GM12878 (cell line): ENCODE measurements at regions not wholly inside any gene's neighbourhood (a gene's known extent, or its start where the extent isn't known, plus 50 kb on each side); places are given as distances from the start of the nearest gene placed in this dataset.

ENCODE experiments used
- ATAC-seq: fragments of 200-7000 bp; cut with Tn5 transposase; 3 replicates; pipeline ENCODE4 v1.9.1; 2020; ENCODE audit warnings: mild to moderate bottlenecking, moderate library complexity
- BruUV-seq: library from RNA; stranded (reverse); fragments of 400-500 nt; replicated peaks from 2 replicates; lab custom pipeline; 2021; lab: Mats Ljungman, UMichigan
- CTCF ChIA-PET: fragments of 300-600 bp; sonication (Branson Sonifier 250); formaldehyde crosslinking; extraction: SDS; loops from one replicate; lab custom pipeline; 2021; ENCODE audit warnings: inconsistent platforms; lab: Yijun Ruan, JAX
- POLR2A ChIA-PET: fragments of 350-600 bp; formaldehyde crosslinking; extraction: SDS; loops from one replicate; lab custom pipeline; 2021; ENCODE audit warnings: inconsistent platforms; lab: Charles Lee
- RAD21 ChIA-PET: fragments of 300-600 bp; sonication (Branson Sonifier 250); formaldehyde crosslinking; loops from one replicate; lab custom pipeline; 2023; ENCODE audit warnings: antibody characterized with exemption; ENCODE audit not compliant: unreplicated experiment; lab: Charles Lee
- SMC1A ChIA-PET: fragments of 300-600 bp; sonication (Branson Sonifier 250); formaldehyde crosslinking; loops from one replicate; lab custom pipeline; 2023; ENCODE audit not compliant: unreplicated experiment, uncharacterized antibody; lab: Charles Lee
- DNase-seq: peaks from one replicate; pipeline ENCODE4 v3.0.0-alpha.2; 2011; ENCODE audit warnings: low read depth, low spot score
- FAIRE-seq: peaks from 3 replicates; lab custom pipeline; 2011; peaks lifted over from hg19 to GRCh38; lab: Jason Lieb, UNC
- H2AFZ ChIP-seq: 2 replicates; pipeline ENCODE4 v1.6.0; 2011; ENCODE audit warnings: low read depth, low read length, control low read depth; ENCODE audit not compliant: control insufficient read depth
- H3K27ac ChIP-seq: 2 replicates; pipeline ENCODE4 v1.5.1; 2011; ENCODE audit warnings: control low read depth; ENCODE audit not compliant: control insufficient read depth, insufficient read depth
- H3K27me3 ChIP-seq, 2 experiments: replicated peaks in 1 of 2; 2 replicates each; pipeline versions ENCODE4 v1.6.0 to v1.6.1; 2011; ENCODE audit warnings: low read length in 1 of 2; ENCODE audit not compliant: control insufficient read depth in 2 of 2, insufficient read depth in 2 of 2
- H3K36me3 ChIP-seq, 2 experiments: 2 replicates each; pipeline ENCODE4 v1.5.1; 2011; ENCODE audit warnings: low read length in 1 of 2; ENCODE audit not compliant: control insufficient read depth in 2 of 2, insufficient read depth in 2 of 2
- H3K4me1 ChIP-seq: 2 replicates; pipeline ENCODE4 v1.6.1; 2011; ENCODE audit warnings: mild to moderate bottlenecking, low read length, moderate library complexity, mixed read lengths; ENCODE audit not compliant: control insufficient read depth, insufficient read depth
- H3K4me2 ChIP-seq: 2 replicates; pipeline ENCODE4 v1.6.0; 2011; ENCODE audit warnings: control low read depth; ENCODE audit not compliant: control insufficient read depth, insufficient read depth
- H3K4me3 ChIP-seq: fragments of 200-600 bp; sonication (generic); 2 replicates; pipeline ENCODE4 v1.5.1; 2016
- H3K79me2 ChIP-seq: 2 replicates; pipeline ENCODE4 v1.6.0; 2011; ENCODE audit warnings: low read length; ENCODE audit not compliant: control insufficient read depth, insufficient read depth
- H3K9ac ChIP-seq: 2 replicates; pipeline ENCODE4 v1.8.0; 2011; ENCODE audit warnings: low read length, control low read depth, mixed read lengths; ENCODE audit not compliant: control insufficient read depth, insufficient read depth
- H3K9me3 ChIP-seq: replicated peaks from 3 replicates; pipeline ENCODE4 v1.5.1; 2011; ENCODE audit warnings: mild to moderate bottlenecking, low read length; ENCODE audit not compliant: control insufficient read depth, insufficient read depth
- H4K20me1 ChIP-seq: 2 replicates; pipeline ENCODE4 v1.6.0; 2011; ENCODE audit not compliant: control insufficient read depth, insufficient read depth
- BCL11A ChIP-seq: IDR thresholded peaks from 2 replicates; pipeline ENCODE4 v1.6.1; 2011; ENCODE audit warnings: low read depth, low read length
- CHD1 ChIP-seq: IDR thresholded peaks from 2 replicates; pipeline ENCODE4 v1.6.1; 2012; ENCODE audit warnings: low read depth, low read length, improper control_type of control experiment
- CHD2 ChIP-seq: IDR thresholded peaks from 2 replicates; pipeline ENCODE4 v1.6.1; 2011; ENCODE audit warnings: low read depth, low read length, improper control_type of control experiment, borderline replicate concordance
- E2F8 ChIP-seq: fragments of 450-650 bp; IDR thresholded peaks from 2 replicates; pipeline ENCODE4 v1.6.1; 2018; ENCODE audit warnings: mild to moderate bottlenecking, low read depth, moderate library complexity; ENCODE audit not compliant: partially characterized antibody
- FOXK2 ChIP-seq: fragments of 450-650 bp; IDR thresholded peaks from 2 replicates; pipeline ENCODE4 v1.6.1; 2017; ENCODE audit warnings: mild to moderate bottlenecking, moderate library complexity
- HDAC6 ChIP-seq: fragments of 200-600 bp; sonication (generic); IDR thresholded peaks from one replicate; pipeline ENCODE4 v1.8.0; 2017; ENCODE audit warnings: antibody characterized with exemption; ENCODE audit not compliant: unreplicated experiment
- IRF3 ChIP-seq: fragments of 450-650 bp; IDR thresholded peaks from 2 replicates; pipeline ENCODE4 v1.6.1; 2014; ENCODE audit warnings: mild to moderate bottlenecking
- IRF4 ChIP-seq: IDR thresholded peaks from 2 replicates; pipeline ENCODE4 v1.6.1; 2011; ENCODE audit warnings: low read depth, low read length
- MAX ChIP-seq: IDR thresholded peaks from 2 replicates; pipeline ENCODE4 v1.6.1; 2012; ENCODE audit warnings: low read depth, low read length, improper control_type of control experiment
- MYB ChIP-seq: fragments of 150-350 bp; IDR thresholded peaks from 2 replicates; pipeline ENCODE4 v1.6.1; 2014; ENCODE audit warnings: mild to moderate bottlenecking, low read depth, low read length, borderline replicate concordance
- MYC ChIP-seq: IDR thresholded peaks from 2 replicates; pipeline ENCODE4 v1.6.1; 2011; ENCODE audit warnings: mild to moderate bottlenecking, low read length, moderate library complexity, inconsistent platforms; ENCODE audit not compliant: insufficient read depth, insufficient replicate concordance, insufficient read length, severe bottlenecking
- NFIC ChIP-seq: IDR thresholded peaks from 2 replicates; pipeline ENCODE4 v1.6.1; 2012; ENCODE audit warnings: low read depth, mild to moderate bottlenecking, inconsistent platforms, low read length, moderate library complexity
- NRF1 ChIP-seq: conservative IDR thresholded peaks from 2 replicates; pipeline ENCODE4 v1.6.1; 2011; ENCODE audit warnings: mild to moderate bottlenecking, low read depth, low read length, improper control_type of control experiment
- PML ChIP-seq: IDR thresholded peaks from 2 replicates; pipeline ENCODE4 v1.6.1; 2012; ENCODE audit warnings: low read length, inconsistent platforms
- RB1 ChIP-seq: fragments of 450-650 bp; formaldehyde crosslinking; IDR thresholded peaks from 2 replicates; pipeline ENCODE4 v1.6.1; 2017; ENCODE audit warnings: mild to moderate bottlenecking, borderline replicate concordance
- SKIL ChIP-seq: fragments of 450-650 bp; IDR thresholded peaks from 2 replicates; pipeline ENCODE4 v1.6.1; 2017; ENCODE audit warnings: mild to moderate bottlenecking, low read depth, inconsistent platforms; ENCODE audit not compliant: poor library complexity, severe bottlenecking
- SMAD5 ChIP-seq: IDR thresholded peaks from 2 replicates; pipeline ENCODE4 v1.6.1; 2016; ENCODE audit warnings: antibody characterized with exemption, low read depth
- YY1 ChIP-seq: IDR thresholded peaks from 2 replicates; pipeline ENCODE4 v1.6.1; 2011; ENCODE audit warnings: low read depth, mild to moderate bottlenecking, low read length
- ZNF217 ChIP-seq: fragments of 450-650 bp; IDR thresholded peaks from 2 replicates; pipeline ENCODE4 v1.6.1; 2017; ENCODE audit warnings: antibody characterized with exemption, mild to moderate bottlenecking
- ZNF24 ChIP-seq: fragments of 450-650 bp; IDR thresholded peaks from 2 replicates; pipeline ENCODE4 v1.6.1; 2017; ENCODE audit warnings: antibody characterized with exemption, mild to moderate bottlenecking
- ZZZ3 ChIP-seq: IDR thresholded peaks from 2 replicates; pipeline ENCODE4 v1.6.1; 2011; ENCODE audit warnings: low read depth; ENCODE audit not compliant: control insufficient read depth, insufficient read length
- in situ Hi-C: fragments of 300-500 bp; cut with MboI; formaldehyde crosslinking; loops from 9 replicates; pipeline ENCODE4 v1.14.3; 2018; ENCODE audit warnings: mixed read lengths
- intact Hi-C: fragments of 100-400 bp; cut with micrococcal nuclease; formaldehyde crosslinking; loops from one replicate; pipeline ENCODE4 v1.14.2; 2022; ENCODE audit not compliant: unreplicated experiment

GRCh38 chr3:177494216-177494615 lies 296.9 kb upstream of the TBL1XR1 start (continued):
- no peak for TF ChIP-seq ZZZ3
- TF ChIP-seq IRF4: no peak
- TF ChIP-seq E2F8: no peak
- no peak for TF ChIP-seq MAX
- TF ChIP-seq MYB: no peak
- no peak for TF ChIP-seq FOXK2
- no peak for TF ChIP-seq SMAD5
- no peak for TF ChIP-seq CHD1
- TF ChIP-seq RB1: no peak
- no peak for TF ChIP-seq ZNF24
- TF ChIP-seq NFIC: no peak
- no peak for TF ChIP-seq ZNF217

GRCh38 chr3:177495566-177495965 lies 298.3 kb upstream of the TBL1XR1 start:
- no peaks in the 10 kb centered on the region for H3K9me3 ChIP-seq
- H4K20me1 ChIP-seq: no peaks in the 10 kb centered on the region
- H3K4me1 ChIP-seq: no peaks in the 10 kb centered on the region
- CTCF ChIA-PET: no interaction called here
- peaks cover 0 to 3% of the 10 kb centered on the region in 2 experiments; a peak in 1 of 4 replicates for H3K27me3 ChIP-seq
- no peak overlapping the region for H3K4me3 ChIP-seq
- DNase-seq (no peak), ATAC-seq (no peak), FAIRE-seq (no peak)
- POLR2A ChIA-PET: interaction anchor here (0.5 kb wide), 1 partner anchor 109 kb away, joined by 5 read pairs; no protein-coding TSS in a partner anchor
- H3K27ac ChIP-seq: no peak overlapping the region
- SMC1A ChIA-PET: interaction anchor here (1.0 kb wide), 1 partner anchor 36 kb away, joined by 3 read pairs; no protein-coding TSS in a partner anchor
- H3K36me3 ChIP-seq: no peaks in the 10 kb centered on the region
- no peak overlapping the region for H3K9ac ChIP-seq
- in situ Hi-C loops: no loop called here
- RAD21 ChIA-PET: no interaction called here
- BruUV-seq: no TSS peak
- H3K79me2 ChIP-seq: no peaks in the 10 kb centered on the region
- no peak overlapping the region for H3K4me2 ChIP-seq
- intact Hi-C loops: no loop called here
- H2AFZ ChIP-seq: no peak overlapping the region
- no peak for TF ChIP-seq HDAC6
- TF ChIP-seq CHD2: no peak
- no peak for TF ChIP-seq MYC
- TF ChIP-seq SKIL: no peak
- no peak for TF ChIP-seq YY1
- TF ChIP-seq PML: no peak
- no peak for TF ChIP-seq BCL11A
- TF ChIP-seq NRF1: no peak
- TF ChIP-seq IRF3: no peak
